Heart left ventricle (tissue), 16 donors: ENCODE measurements at regions not wholly inside any gene's neighbourhood (a gene's known extent, or its start where the extent isn't known, plus 50 kb on each side); places are given as distances from the start of the nearest gene placed in this dataset.

ENCODE experiments used
- ATAC-seq, 4 donors: fragments of 200-7000 bp; cut with Tn5 transposase; one replicate each; pipeline ENCODE4 v1.9.1; 2020 to 2022; ENCODE audit warnings: moderate library complexity in 4 of 4, mild to moderate bottlenecking in 3 of 4, moderate number of reproducible peaks in 1 of 4
- DNase-seq, 5 donors: peaks; one replicate each; pipeline ENCODE4 v3.0.0-alpha.2; 2020
- H3K27ac ChIP-seq, 12 donors: fragments of 200-600 bp; sonication (generic) in 4 of 12; one replicate each; pipeline versions ENCODE4 v1.5.0 to v1.8.0; 2016 to 2022; ENCODE audit warnings: mild to moderate bottlenecking in 2 of 12
- H3K27me3 ChIP-seq, 9 donors: fragments of 200-600 bp; sonication (generic) in 2 of 9; one replicate each; pipeline versions ENCODE4 v1.5.1 to v1.8.0; 2016 to 2022; ENCODE audit warnings: mild to moderate bottlenecking in 3 of 9
- H3K36me3 ChIP-seq, 9 donors: fragments of 200-600 bp; sonication (generic) in 2 of 9; one replicate each; pipeline versions ENCODE4 v1.5.0 to v1.8.0; 2018 to 2022; ENCODE audit warnings: mild to moderate bottlenecking in 2 of 9
- H3K4me1 ChIP-seq, 12 donors: fragments of 200-600 bp; sonication (generic) in 4 of 12; one replicate each; pipeline versions ENCODE4 v1.5.0 to v1.8.0; 2016 to 2022; ENCODE audit warnings: mild to moderate bottlenecking in 3 of 12
- H3K4me3 ChIP-seq, 12 donors: fragments of 200-600 bp; sonication (generic) in 4 of 12; one replicate each; pipeline versions ENCODE4 v1.5.0 to v1.8.0; 2017 to 2022; ENCODE audit warnings: mild to moderate bottlenecking in 9 of 12, moderate library complexity in 4 of 12
- H3K9me3 ChIP-seq, 12 donors: fragments of 200-600 bp; sonication (generic) in 4 of 12; one replicate each; pipeline versions ENCODE4 v1.5.0 to v1.8.0; 2016 to 2022; ENCODE audit warnings: mild to moderate bottlenecking in 1 of 12
- CTCF ChIP-seq, 12 donors: fragments of 200-600 bp; sonication (generic) in 4 of 12; IDR thresholded peaks; one replicate each; pipeline versions ENCODE4 v1.5.0 to v1.8.0; 2018 to 2022; ENCODE audit warnings: antibody characterized with exemption in 12 of 12, mild to moderate bottlenecking in 5 of 12
- POLR2A ChIP-seq, 2 donors: fragments of 450-650 bp; IDR thresholded peaks; one replicate each; pipeline ENCODE4 v1.6.1; 2017; ENCODE audit warnings: antibody characterized with exemption in 2 of 2, mild to moderate bottlenecking in 2 of 2, moderate library complexity in 2 of 2
- WGBS, 4 donors: extraction: QIAGEN DNeasy Blood & Tissue Kit in 2 of 4; methylation state at CpG; one replicate each; pipeline versions ENCODE4 v1.1.5 to v1.1.7; 2013 to 2018; 5-methylcytosine and 5-hydroxymethylcytosine counted together
- intact Hi-C, 10 donors: fragments of 100-400 bp; cut with DNase I; formaldehyde crosslinking; loops; one replicate each; pipeline versions ENCODE4 v1.11.1 to v1.14.2; 2022
- donor health status: ischemic (EF 13 %, LVEDD 7.1; RV severe dilation, severe dysfunction).
- donor health status: healthy with polysubstance abuse.
- donor health status: DM: no; HTN: yes; CAD: no.
- donor health status: DM: no; HTN: no; CAD: no.
- donor health status: ischemic (EF 25% LVEDD 6.9; RV normal size, moderate dysfunction).
- donor health status: ischemic (EF 25% LVEDD 5.7; RV mildly dilated, moderate dysfunction).
- donor health status: healthy.
- donor health status: DM: yes; HTN: yes; CAD: no.
- donor health status: ischemic (EF 35%, LVEDD 5.7; RV mildly dilated, moderate dysfunction).
- donor health status: nonischemic (EF 11% LVEDD 7.7; RV severe dilation, severe dysfunction).
- donor health status: DM: yes; HTN: yes; CAD: no.
- donor health status: PGD.
- donor health status: ischemic (EF 29% LVEDD 5.4; RV normal size, mild dysfunction).
- donor health status: nonischemic (EF 23%, LVEDD 6.1; RV moderate dilation, normal function).

- Histone ChIP-seq H3K27me3 (peaks cover 0 to 3% (median 0%) of the 10 kb centered on the region in 9 donors), H3K4me3 (no peak overlapping the region), H3K27ac (no peak overlapping the region), H3K9me3 (peaks cover 0 to 11% (median 6%) of the 10 kb centered on the region in 12 donors), H3K4me1 (no peaks in the 10 kb centered on the region), H3K36me3 (no peaks in the 10 kb centered on the region)
- ATAC-seq (peak in 1 of 4 donors; percentile 26), DNase-seq (no peak)
- WGBS, 4 donors = 51 to 75% (median 70%) methylated on average over 7 to 9 of the region's 9 CpGs
- intact Hi-C loops = no loop called here
- no peak for TF ChIP-seq CTCF (IDR thresholded peaks at IDR 0.05)
- TF ChIP-seq POLR2A (IDR thresholded peaks at IDR 0.05) = no peak
These were observed 114.0 kb downstream of the NSG2 start for GRCh38 chr5:174159327-174160114.

GRCh38 chr5:174165406-174165805 lies 119.9 kb downstream of the NSG2 start:
- ATAC-seq = no peak
- WGBS, 4 donors = 73 to 89% (median 79%) methylated on average over 9 of the region's 9 CpGs
- TF ChIP-seq CTCF (IDR thresholded peaks at IDR 0.05) (no peak), POLR2A (IDR thresholded peaks at IDR 0.05) (no peak)

GRCh38 chr5:174166231-174167079 lies 120.9 kb downstream of the NSG2 start:
- ATAC-seq = no peak
- DNase-seq = no peak

More at GRCh38 chr5:174165406-174165805, 119.9 kb downstream of the NSG2 start:
- Histone ChIP-seq H3K36me3 (no peaks in the 10 kb centered on the region), H3K9me3 (peaks cover 0 to 18% (median 6%) of the 10 kb centered on the region in 12 donors), H3K27ac (no peak overlapping the region), H3K4me1 (peaks cover 0 to 3% (median 0%) of the 10 kb centered on the region in 12 donors), H3K4me3 (no peak overlapping the region), H3K27me3 (no peaks in the 10 kb centered on the region)
- intact Hi-C loops = no loop called here
- no peak for DNase-seq

More at GRCh38 chr5:174166231-174167079, 120.9 kb downstream of the NSG2 start:
- Histone ChIP-seq H3K36me3 (no peaks in the 10 kb centered on the region), H3K9me3 (peaks cover 0 to 18% (median 6%) of the 10 kb centered on the region in 12 donors), H3K27me3 (no peaks in the 10 kb centered on the region), H3K27ac (no peak overlapping the region), H3K4me1 (peaks cover 0 to 3% (median 0%) of the 10 kb centered on the region in 12 donors), H3K4me3 (no peak overlapping the region)
- TF ChIP-seq CTCF (IDR thresholded peaks at IDR 0.05) (no peak), POLR2A (IDR thresholded peaks at IDR 0.05) (no peak)
- intact Hi-C loops = no loop called here
- 57 to 66% (median 62%) methylated on average over 10 of the region's 10 CpGs for WGBS, 4 donors
